Epithelial cell of proximal tubule (primary cell): ENCODE measurements at regions not wholly inside any gene's neighbourhood (a gene's known extent, or its start where the extent isn't known, plus 50 kb on each side); places are given as distances from the start of the nearest gene placed in this dataset.
"Not testable (repeated sequence)": the region's sequence is repeated elsewhere in the genome, so short reads cannot be mapped to it uniquely, and the experiment has no call there.

ENCODE experiments used
- DNase-seq: peaks from one replicate; pipeline ENCODE4 v3.0.0-alpha.2; 2011; ENCODE audit warnings: low read depth
- H3K4me3 ChIP-seq: 2 replicates; pipeline ENCODE4 v1.5.1; 2011; ENCODE audit warnings: low read depth, mild to moderate bottlenecking, low read length
- TF ChIP-seq, protein P1 (sequence below): conservative IDR thresholded peaks from 2 replicates; pipeline ENCODE4 v1.5.1; 2012; ENCODE audit warnings: low read depth, mild to moderate bottlenecking, low read length

DNA sequence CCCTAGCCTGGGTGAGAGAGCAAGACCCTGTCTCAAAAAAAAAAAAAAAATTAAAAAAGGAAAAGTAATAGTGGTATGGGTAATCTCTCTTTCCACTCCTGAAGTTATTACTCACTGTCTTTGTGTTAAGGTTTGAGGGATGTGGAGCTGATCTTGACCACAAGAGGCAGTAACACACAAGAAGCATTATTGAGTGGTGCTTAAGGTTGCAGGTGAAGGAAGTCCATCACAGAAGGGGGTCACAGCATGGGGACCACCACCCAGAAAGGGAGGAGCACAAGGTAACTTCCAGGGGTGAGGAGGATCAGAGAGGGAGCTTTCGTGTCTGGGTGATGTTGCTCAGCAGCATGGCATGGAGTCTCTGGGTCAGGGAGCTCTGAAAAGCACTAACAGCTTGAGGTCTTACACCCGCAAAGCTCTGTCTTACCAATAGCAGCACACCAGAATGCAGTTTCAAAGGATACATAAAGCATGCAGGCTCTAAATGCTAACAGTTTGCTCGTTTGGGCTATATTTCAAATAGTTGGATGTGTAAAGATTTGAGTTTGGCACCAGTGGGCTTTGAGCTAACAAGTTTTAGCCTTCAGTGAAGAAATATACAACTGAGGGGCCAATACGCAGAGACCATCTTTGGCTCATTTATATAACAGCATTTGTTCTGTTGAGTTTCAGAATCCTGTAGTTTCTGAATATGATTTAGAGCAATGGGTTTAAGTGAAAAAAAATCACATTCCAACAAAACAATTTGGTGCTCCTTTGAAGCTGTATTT lies 100.4 kb upstream of the DNAJC1 start:
- TF ChIP-seq, protein P1, sequence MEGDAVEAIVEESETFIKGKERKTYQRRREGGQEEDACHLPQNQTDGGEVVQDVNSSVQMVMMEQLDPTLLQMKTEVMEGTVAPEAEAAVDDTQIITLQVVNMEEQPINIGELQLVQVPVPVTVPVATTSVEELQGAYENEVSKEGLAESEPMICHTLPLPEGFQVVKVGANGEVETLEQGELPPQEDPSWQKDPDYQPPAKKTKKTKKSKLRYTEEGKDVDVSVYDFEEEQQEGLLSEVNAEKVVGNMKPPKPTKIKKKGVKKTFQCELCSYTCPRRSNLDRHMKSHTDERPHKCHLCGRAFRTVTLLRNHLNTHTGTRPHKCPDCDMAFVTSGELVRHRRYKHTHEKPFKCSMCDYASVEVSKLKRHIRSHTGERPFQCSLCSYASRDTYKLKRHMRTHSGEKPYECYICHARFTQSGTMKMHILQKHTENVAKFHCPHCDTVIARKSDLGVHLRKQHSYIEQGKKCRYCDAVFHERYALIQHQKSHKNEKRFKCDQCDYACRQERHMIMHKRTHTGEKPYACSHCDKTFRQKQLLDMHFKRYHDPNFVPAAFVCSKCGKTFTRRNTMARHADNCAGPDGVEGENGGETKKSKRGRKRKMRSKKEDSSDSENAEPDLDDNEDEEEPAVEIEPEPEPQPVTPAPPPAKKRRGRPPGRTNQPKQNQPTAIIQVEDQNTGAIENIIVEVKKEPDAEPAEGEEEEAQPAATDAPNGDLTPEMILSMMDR = peak; percentile 58
- H3K4me3 ChIP-seq = no peak overlapping the region
- DNase-seq = no peak

DNA sequence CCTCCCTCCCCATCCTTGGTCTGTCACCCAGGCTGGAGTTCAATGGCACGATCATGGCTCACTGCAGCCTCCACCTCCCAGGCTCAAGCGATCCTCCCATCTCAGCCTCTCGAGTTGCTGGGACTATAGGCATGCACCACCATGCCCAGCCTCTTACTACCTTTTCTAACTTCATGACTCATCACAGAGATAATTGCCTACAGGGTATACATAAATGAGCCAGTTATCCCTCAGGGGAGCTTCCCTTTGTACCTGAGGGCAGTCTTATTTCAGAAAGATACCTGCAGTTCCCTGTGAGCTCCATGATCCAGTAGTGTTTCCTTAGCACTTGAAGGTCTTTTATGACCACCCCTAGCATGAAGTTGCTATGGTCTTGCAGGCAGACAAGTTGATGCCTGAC lies 94.2 kb upstream of the DNAJC1 start:
- TF ChIP-seq, protein P1 = no peak
- H3K4me3 ChIP-seq = no peak overlapping the region
- no peak for DNase-seq

DNA sequence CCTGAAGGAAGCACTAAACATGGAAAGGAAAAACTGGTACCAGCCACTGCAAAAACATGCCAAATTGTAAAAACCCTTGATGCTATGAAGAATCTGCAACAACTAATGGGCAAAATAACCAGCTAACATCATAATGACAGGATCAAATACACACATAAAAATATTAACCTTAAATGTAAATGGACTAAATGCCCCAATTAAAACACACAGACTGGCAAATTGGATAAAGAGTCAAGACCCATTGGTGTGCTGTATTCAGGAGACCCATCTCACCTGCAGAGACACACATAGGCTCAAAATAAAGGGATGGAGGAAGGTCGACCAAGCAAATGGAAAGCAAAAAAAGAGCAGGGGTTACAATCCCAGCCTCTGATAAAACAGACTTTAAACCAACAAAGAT lies 87.7 kb upstream of the DNAJC1 start:
- DNase-seq, H3K4me3 ChIP-seq: not testable (repeated sequence)

DNA sequence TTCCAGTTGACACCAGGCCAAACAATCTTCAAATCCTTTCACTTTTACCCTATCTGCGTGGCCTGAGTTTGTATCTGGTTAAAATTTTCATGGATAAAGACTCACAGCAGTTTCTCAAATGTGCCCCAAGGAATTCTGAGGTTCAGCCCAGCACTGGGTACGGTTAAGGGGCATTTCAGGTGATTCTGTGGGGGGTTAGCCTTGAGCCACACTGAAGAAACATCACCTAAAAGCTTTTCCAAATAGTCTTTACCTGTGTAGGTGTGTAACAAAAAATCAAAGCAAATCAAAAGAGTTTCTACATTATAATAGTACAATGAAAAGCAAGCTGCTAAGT lies 83.8 kb upstream of the DNAJC1 start:
- no peak overlapping the region for H3K4me3 ChIP-seq
- TF ChIP-seq, protein P1 = no peak
- no peak for DNase-seq

DNA sequence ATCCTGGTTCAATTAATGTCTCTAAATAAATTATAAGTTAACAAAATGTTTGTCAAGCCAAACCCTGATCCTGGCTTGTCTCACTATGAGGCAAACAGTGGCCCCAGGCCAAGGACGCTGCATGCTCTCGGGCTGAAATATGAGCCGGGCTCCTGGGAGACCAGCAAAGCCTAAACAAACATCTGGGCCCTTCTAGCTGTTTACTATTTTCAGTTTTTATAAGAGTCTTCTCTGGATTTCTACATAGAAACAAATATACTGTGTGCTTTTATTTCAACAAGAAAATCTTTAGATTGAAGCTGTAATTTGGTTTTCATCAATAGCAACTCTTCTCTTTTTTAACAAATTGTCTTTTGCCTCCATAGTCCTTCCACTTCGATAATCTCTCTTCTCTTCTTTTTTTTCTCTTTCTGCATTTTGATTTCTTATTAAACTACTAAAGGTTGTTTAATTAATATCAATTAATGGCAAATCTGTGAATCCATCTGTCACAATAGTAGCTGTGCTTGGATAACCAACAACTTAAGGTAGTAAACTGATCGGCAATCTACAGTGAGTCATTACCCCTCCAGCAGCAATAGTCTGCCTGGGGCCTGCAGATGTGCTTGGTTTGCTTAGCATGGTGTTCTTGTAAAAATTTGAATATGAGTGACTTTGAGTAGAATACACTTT lies 83.3 kb upstream of the DNAJC1 start:
- peak; percentile 29 for DNase-seq
- H3K4me3 ChIP-seq = no peak overlapping the region
- TF ChIP-seq, protein P1 = no peak

DNA sequence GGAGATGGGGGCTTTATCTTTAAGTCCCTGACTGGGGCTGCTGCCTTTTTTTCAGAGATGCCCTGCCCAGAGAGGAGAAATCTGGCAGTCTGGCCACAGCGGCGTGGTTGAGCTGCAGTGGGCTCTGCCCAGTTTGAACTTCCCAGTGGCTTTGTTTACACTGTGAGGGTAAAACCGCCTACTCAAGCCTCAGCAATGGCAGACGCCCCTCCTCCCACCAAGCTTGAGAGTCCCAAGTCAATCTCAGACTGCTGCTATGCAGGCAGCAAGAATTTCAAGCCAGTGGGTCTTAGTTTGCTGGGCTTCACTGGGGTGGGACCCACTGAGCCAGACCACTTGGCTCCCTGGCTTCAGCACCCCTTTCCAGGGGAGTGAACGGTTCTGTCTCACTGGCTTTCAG lies 76.4 kb upstream of the DNAJC1 start:
- DNase-seq, H3K4me3 ChIP-seq: not testable (repeated sequence)

DNA sequence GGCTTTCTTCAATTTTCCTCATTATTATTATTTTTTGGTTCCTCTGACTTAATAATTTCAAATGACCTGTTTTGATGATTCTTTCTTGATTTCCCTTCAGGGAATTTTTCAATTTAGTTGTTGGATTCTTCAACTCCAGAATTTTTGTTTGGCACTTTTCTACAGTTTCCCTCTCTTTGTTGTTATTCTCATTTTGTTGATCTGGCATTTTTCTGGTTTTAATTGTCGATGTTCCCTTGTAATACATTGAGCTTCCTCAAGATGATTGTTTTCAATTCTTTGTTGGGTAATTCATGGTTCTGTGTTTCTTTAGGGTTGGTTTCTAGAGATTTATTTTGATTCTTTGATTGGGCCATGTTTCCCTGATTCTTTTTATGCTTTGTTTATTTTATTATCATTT lies 67.8 kb upstream of the DNAJC1 start:
- H3K4me3 ChIP-seq = no peak overlapping the region
- TF ChIP-seq, protein P1 = no peak
- DNase-seq = no peak

DNA sequence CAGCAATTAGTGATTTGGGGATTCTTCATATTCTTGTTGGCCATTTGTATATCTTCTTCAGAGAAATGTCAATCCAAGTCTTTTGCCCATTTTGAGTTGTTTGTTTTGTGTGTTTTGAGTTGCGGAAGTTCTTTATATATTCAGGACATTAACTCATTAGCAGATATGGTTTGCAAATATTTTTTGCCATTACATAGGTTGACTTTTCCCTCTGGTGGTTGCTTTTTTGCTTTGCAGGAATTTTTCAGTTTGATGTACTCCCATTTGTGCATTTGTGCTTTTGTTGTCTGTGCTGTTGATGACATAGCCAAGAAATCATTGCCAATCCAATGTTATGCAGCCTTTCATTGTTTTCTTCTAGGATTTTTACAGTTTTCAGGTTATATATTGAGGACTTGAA lies 63.6 kb upstream of the DNAJC1 start:
- no peak for DNase-seq
- TF ChIP-seq, protein P1 = no peak
- H3K4me3 ChIP-seq = no peak overlapping the region

DNA sequence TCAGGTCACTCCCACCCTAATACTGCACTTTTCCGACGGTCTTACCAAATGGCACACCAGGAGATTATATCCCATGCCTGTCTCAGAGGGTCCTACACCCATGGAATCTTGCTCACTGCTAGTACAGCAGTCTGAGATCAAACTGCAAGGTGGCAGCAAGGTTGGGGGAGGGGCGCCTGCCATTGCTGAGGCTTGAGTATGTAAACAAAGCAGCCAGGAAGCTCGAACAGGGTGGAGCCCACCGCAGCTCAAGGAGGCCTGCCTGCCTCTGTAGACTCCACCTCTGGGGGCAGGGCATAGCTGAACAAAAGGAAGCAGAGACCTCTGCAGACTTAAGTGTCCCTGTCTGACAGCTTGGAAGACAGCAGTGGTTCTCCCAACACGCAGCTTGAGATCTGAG lies 57.5 kb upstream of the DNAJC1 start:
- DNase-seq, H3K4me3 ChIP-seq: not testable (repeated sequence)
